T-helper 1 cell treated with Interleukin-12 subunit alpha and Interleukin-12 subunit beta and Interleukin-4 antibody, amounts not matched to agents 30 μg/mL and 1 μg/mL, for 36 hours (primary cell): ENCODE measurements at regions not wholly inside any gene's neighbourhood (a gene's known extent, or its start where the extent isn't known, plus 50 kb on each side); places are given as distances from the start of the nearest gene placed in this dataset.

Experiments used
- H3K27ac Mint-ChIP-seq: one replicate; pipeline ENCODE4 v1.8.0; 2021; ENCODE audit warnings: mild to moderate bottlenecking, mixed read lengths
- H3K27me3 Mint-ChIP-seq: one replicate; pipeline ENCODE4 v1.8.0; 2021; ENCODE audit warnings: low read depth, mixed read lengths
- H3K36me3 Mint-ChIP-seq: one replicate; pipeline ENCODE4 v1.8.0; 2021; ENCODE audit warnings: low read depth, mixed read lengths
- H3K4me1 Mint-ChIP-seq: one replicate; pipeline ENCODE4 v1.8.0; 2021; ENCODE audit warnings: low read depth, mixed read lengths
- H3K4me3 Mint-ChIP-seq: one replicate; pipeline ENCODE4 v1.8.0; 2021; ENCODE audit warnings: mild to moderate bottlenecking, moderate library complexity, mixed read lengths
- H3K9me3 Mint-ChIP-seq: one replicate; pipeline ENCODE4 v1.8.0; 2021; ENCODE audit warnings: mixed read lengths

- no peaks in the 10 kb centered on the region for H3K36me3 Mint-ChIP-seq
- H3K27ac Mint-ChIP-seq: no peak overlapping the region
- H3K27me3 Mint-ChIP-seq: peaks cover 89% of the 10 kb centered on the region
- peak overlapping the region; percentile 23 for H3K4me3 Mint-ChIP-seq
- peaks cover 10% of the 10 kb centered on the region for H3K4me1 Mint-ChIP-seq
- no peaks in the 10 kb centered on the region for H3K9me3 Mint-ChIP-seq
These were observed 50.7 kb upstream of the PAIP2B start for GRCh38 chr2:71277536-71278103.

- peaks cover 89% of the 10 kb centered on the region for H3K27me3 Mint-ChIP-seq
- peak overlapping the region; percentile 45 for H3K4me3 Mint-ChIP-seq
- no peaks in the 10 kb centered on the region for H3K36me3 Mint-ChIP-seq
- no peak overlapping the region for H3K27ac Mint-ChIP-seq
- no peaks in the 10 kb centered on the region for H3K9me3 Mint-ChIP-seq
- H3K4me1 Mint-ChIP-seq: peaks cover 10% of the 10 kb centered on the region
These were observed 50.2 kb upstream of the PAIP2B start for GRCh38 chr2:71277147-71277475.

- Mint-ChIP-seq H3K27ac (no peak overlapping the region), H3K9me3 (no peaks in the 10 kb centered on the region), H3K27me3 (peaks cover 89% of the 10 kb centered on the region), H3K4me3 (peak overlapping the region; percentile 45), H3K36me3 (no peaks in the 10 kb centered on the region), H3K4me1 (peaks cover 10% of the 10 kb centered on the region)
These were observed 49.6 kb upstream of the PAIP2B start for GRCh38 chr2:71276311-71277146.
